WTC11 (cell line): ENCODE measurements at regions not wholly inside any gene's neighbourhood (a gene's known extent, or its start where the extent isn't known, plus 50 kb on each side); places are given as distances from the start of the nearest gene placed in this dataset.

Source experiments
- ATAC-seq: fragments of 200-7000 bp; cut with Tn5 transposase; 2 replicates; pipeline ENCODE4 v1.10.0; 2021; ENCODE audit warnings: mild to moderate bottlenecking, moderate library complexity
- CTCF ChIA-PET: fragments of 300-600 bp; sonication (Branson Sonifier 250); formaldehyde crosslinking; loops from one replicate; lab custom pipeline; 2021; ENCODE audit warnings: antibody characterized with exemption; lab: Charles Lee
- POLR2A ChIA-PET: fragments of 350-600 bp; sonication (Branson Sonifier 250); formaldehyde crosslinking; loops from one replicate; lab custom pipeline; 2021; ENCODE audit warnings: antibody characterized with exemption; lab: Charles Lee
- DNase-seq: peaks from one replicate; pipeline ENCODE4 v3.0.0; 2021; ENCODE audit warnings: low spot score
- H3K27ac Mint-ChIP-seq: 2 replicates; pipeline ENCODE4 v1.8.0; 2021; ENCODE audit warnings: mixed read lengths
- H3K27me3 Mint-ChIP-seq: 2 replicates; pipeline ENCODE4 v1.8.0; 2021; ENCODE audit warnings: low read depth, mild to moderate bottlenecking, moderate library complexity, mixed read lengths
- H3K36me3 Mint-ChIP-seq: 2 replicates; pipeline ENCODE4 v1.8.0; 2021; ENCODE audit warnings: mixed read lengths
- H3K4me1 Mint-ChIP-seq: 2 replicates; pipeline ENCODE4 v1.8.0; 2022; ENCODE audit warnings: mixed read lengths
- H3K4me3 Mint-ChIP-seq: 2 replicates; pipeline ENCODE4 v1.8.0; 2021; ENCODE audit warnings: mild to moderate bottlenecking, moderate library complexity, mixed read lengths
- H3K9me3 Mint-ChIP-seq: 2 replicates; pipeline ENCODE4 v1.8.0; 2021; ENCODE audit warnings: mixed read lengths
- AFF4 ChIP-seq: sonication (generic); formaldehyde crosslinking; IDR thresholded peaks from 2 replicates; pipeline ENCODE4 v1.8.1; 2023; ENCODE audit warnings: mild to moderate bottlenecking, missing genetic modification reagents, borderline replicate concordance
- ATF1 ChIP-seq: sonication (generic); formaldehyde crosslinking; IDR thresholded peaks from 2 replicates; pipeline ENCODE4 v1.8.1; 2023; ENCODE audit warnings: mild to moderate bottlenecking, moderate library complexity, missing genetic modification reagents
- CTCF ChIP-seq: fragments of 200-600 bp; IDR thresholded peaks from 2 replicates; pipeline ENCODE4 v1.8.0; 2022; ENCODE audit warnings: antibody characterized with exemption
- EMX1 ChIP-seq: fragments of 250-450 bp; sonication (Bioruptor Pico); IDR thresholded peaks from 2 replicates; pipeline ENCODE4 v1.8.0; 2021; ENCODE audit warnings: mild to moderate bottlenecking
- ERG ChIP-seq: fragments of 250-450 bp; sonication (Bioruptor Pico); IDR thresholded peaks from 2 replicates; pipeline ENCODE4 v1.8.0; 2021; ENCODE audit warnings: mild to moderate bottlenecking
- IRF1 ChIP-seq: sonication (generic); formaldehyde crosslinking; IDR thresholded peaks from 2 replicates; pipeline ENCODE4 v1.8.0; 2023; ENCODE audit warnings: missing genetic modification reagents
- MLX ChIP-seq: sonication (generic); formaldehyde crosslinking; IDR thresholded peaks from 2 replicates; pipeline ENCODE4 v1.8.1; 2023; ENCODE audit warnings: mild to moderate bottlenecking, missing genetic modification reagents, moderate library complexity
- MXD4 ChIP-seq: fragments of 250-450 bp; sonication (Bioruptor Pico); IDR thresholded peaks from 2 replicates; pipeline ENCODE4 v1.8.0; 2021; ENCODE audit warnings: mild to moderate bottlenecking, moderate library complexity, borderline replicate concordance
- NFATC4 ChIP-seq: fragments of 250-450 bp; sonication (Bioruptor Pico); IDR thresholded peaks from 2 replicates; pipeline ENCODE4 v1.9.0; 2021; ENCODE audit warnings: mild to moderate bottlenecking
- RORB ChIP-seq: fragments of 250-450 bp; sonication (Bioruptor Pico); IDR thresholded peaks from 2 replicates; pipeline ENCODE4 v1.9.0; 2021; ENCODE audit warnings: mild to moderate bottlenecking
- USF1 ChIP-seq: sonication (generic); formaldehyde crosslinking; IDR thresholded peaks from 2 replicates; pipeline ENCODE4 v1.8.0; 2022; ENCODE audit warnings: mild to moderate bottlenecking, missing genetic modification reagents
- ZNF425 ChIP-seq: fragments of 250-450 bp; sonication (Bioruptor Pico); conservative IDR thresholded peaks from 2 replicates; pipeline ENCODE4 v1.9.0; 2021; ENCODE audit warnings: mild to moderate bottlenecking
- ZNF512 ChIP-seq: sonication (generic); formaldehyde crosslinking; IDR thresholded peaks from 2 replicates; pipeline ENCODE4 v1.8.1; 2022; ENCODE audit warnings: missing genetic modification reagents, borderline replicate concordance

GRCh38 chr2:216786676-216787075 is 73.2 kb downstream of the TNP1 start:
- no peak overlapping the region for H3K27ac Mint-ChIP-seq
- H3K9me3 Mint-ChIP-seq, result no peaks in the 10 kb centered on the region
- TF ChIP-seq ZNF512 (CRISPR knock-in tag) (no peak), MXD4 (CRISPR knock-in tag) (no peak), RORB (CRISPR knock-in tag) (no peak), EMX1 (CRISPR knock-in tag) (no peak), NFATC4 (CRISPR knock-in tag) (no peak)
- DNase-seq (no peak), ATAC-seq (no peak)
- no peaks in the 10 kb centered on the region for H3K36me3 Mint-ChIP-seq
- ChIA-PET POLR2A (no interaction called here), CTCF (no interaction called here)
- H3K4me1 Mint-ChIP-seq, result peaks cover 29% of the 10 kb centered on the region
- no peaks in the 10 kb centered on the region; the same call in 1 of the 2 replicates for H3K27me3 Mint-ChIP-seq
- H3K4me3 Mint-ChIP-seq, result no peak overlapping the region

- Mint-ChIP-seq H3K27ac (no peak overlapping the region), H3K4me1 (peaks cover 27% of the 10 kb centered on the region), H3K27me3 (no peaks in the 10 kb centered on the region; the same call in 1 of the 2 replicates), H3K36me3 (no peaks in the 10 kb centered on the region), H3K9me3 (no peaks in the 10 kb centered on the region), H3K4me3 (no peak overlapping the region)
- ATAC-seq (no peak), DNase-seq (no peak)
- ChIA-PET CTCF (interaction anchor here (0.6 kb wide), 1 partner anchor 102 kb away, joined by 3 read pairs; no protein-coding TSS in a partner anchor), POLR2A (no interaction called here)
- TF ChIP-seq USF1 (CRISPR knock-in tag), result no peak
- TF ChIP-seq ZNF512 (CRISPR knock-in tag), result no peak
- TF ChIP-seq ERG (CRISPR knock-in tag), result no peak
- TF ChIP-seq ATF1 (CRISPR knock-in tag), result no peak
- TF ChIP-seq IRF1 (CRISPR knock-in tag), result no peak
- TF ChIP-seq ZNF425 (CRISPR knock-in tag), result no peak
- no peak for TF ChIP-seq MLX
- TF ChIP-seq CTCF, result no peak
- TF ChIP-seq AFF4 (CRISPR knock-in tag), result no peak
- no peak for TF ChIP-seq EMX1 (CRISPR knock-in tag)
- no peak for TF ChIP-seq RORB (CRISPR knock-in tag)
Measured at GRCh38 chr2:216784456-216784855, 75.4 kb downstream of the TNP1 start.
